Prostate gland (tissue), 2 donors: ENCODE measurements at regions not wholly inside any gene's neighbourhood (a gene's known extent, or its start where the extent isn't known, plus 50 kb on each side); places are given as distances from the start of the nearest gene placed in this dataset.

Source experiments
- POLR2A ChIP-seq: fragments of 450-650 bp; IDR thresholded peaks from one replicate; pipeline ENCODE4 v1.6.1; 2016; ENCODE audit warnings: antibody characterized with exemption, mild to moderate bottlenecking
- TF ChIP-seq, protein P1 (sequence below), 4 experiments: fragments of 200-600 bp in 2 of 4; fragments of 450-650 bp in 2 of 4; sonication (generic) in 2 of 4; IDR thresholded peaks; 1 replicate in 3 of 4; 2 replicates in 1 of 4; pipeline ENCODE4 v1.5.1; 2016 to 2019; ENCODE audit warnings: antibody characterized with exemption in 4 of 4, mild to moderate bottlenecking in 2 of 4, moderate library complexity in 2 of 4

GRCh38 chr21:31511258-31511657 is 148.2 kb upstream of the SOD1 start:
- TF ChIP-seq, protein P1, sequence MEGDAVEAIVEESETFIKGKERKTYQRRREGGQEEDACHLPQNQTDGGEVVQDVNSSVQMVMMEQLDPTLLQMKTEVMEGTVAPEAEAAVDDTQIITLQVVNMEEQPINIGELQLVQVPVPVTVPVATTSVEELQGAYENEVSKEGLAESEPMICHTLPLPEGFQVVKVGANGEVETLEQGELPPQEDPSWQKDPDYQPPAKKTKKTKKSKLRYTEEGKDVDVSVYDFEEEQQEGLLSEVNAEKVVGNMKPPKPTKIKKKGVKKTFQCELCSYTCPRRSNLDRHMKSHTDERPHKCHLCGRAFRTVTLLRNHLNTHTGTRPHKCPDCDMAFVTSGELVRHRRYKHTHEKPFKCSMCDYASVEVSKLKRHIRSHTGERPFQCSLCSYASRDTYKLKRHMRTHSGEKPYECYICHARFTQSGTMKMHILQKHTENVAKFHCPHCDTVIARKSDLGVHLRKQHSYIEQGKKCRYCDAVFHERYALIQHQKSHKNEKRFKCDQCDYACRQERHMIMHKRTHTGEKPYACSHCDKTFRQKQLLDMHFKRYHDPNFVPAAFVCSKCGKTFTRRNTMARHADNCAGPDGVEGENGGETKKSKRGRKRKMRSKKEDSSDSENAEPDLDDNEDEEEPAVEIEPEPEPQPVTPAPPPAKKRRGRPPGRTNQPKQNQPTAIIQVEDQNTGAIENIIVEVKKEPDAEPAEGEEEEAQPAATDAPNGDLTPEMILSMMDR (IDR thresholded peaks at IDR 0.05) = no peak
- TF ChIP-seq POLR2A = no peak
